Left ventricle myocardium inferior (tissue), 1 donor: ENCODE measurements at regions not wholly inside any gene's neighbourhood (a gene's known extent, or its start where the extent isn't known, plus 50 kb on each side); places are given as distances from the start of the nearest gene placed in this dataset.

Experiments
- DNase-seq: peaks from one replicate; pipeline ENCODE4 v3.0.0-alpha.2; 2020
- H3K27ac ChIP-seq: fragments of 200-600 bp; replicated peaks from 2 replicates; pipeline ENCODE4 v1.8.0; 2021
- H3K27me3 ChIP-seq: fragments of 200-600 bp; 2 replicates; pipeline ENCODE4 v1.8.0; 2021; ENCODE audit warnings: low read depth
- H3K36me3 ChIP-seq: fragments of 200-600 bp; 2 replicates; pipeline ENCODE4 v1.8.0; 2021
- H3K4me1 ChIP-seq: fragments of 200-600 bp; 2 replicates; pipeline ENCODE4 v1.8.0; 2021
- H3K4me3 ChIP-seq: fragments of 200-600 bp; 2 replicates; pipeline ENCODE4 v1.8.0; 2021; ENCODE audit warnings: mild to moderate bottlenecking, moderate library complexity
- H3K9me3 ChIP-seq: fragments of 200-600 bp; replicated peaks from 2 replicates; pipeline ENCODE4 v1.8.0; 2021
- intact Hi-C: fragments of 100-400 bp; cut with micrococcal nuclease; formaldehyde crosslinking; loops from one replicate; pipeline ENCODE4 v1.11.0; 2022
- TF ChIP-seq, protein P1 (sequence below): fragments of 200-600 bp; IDR thresholded peaks from 2 replicates; pipeline ENCODE4 v1.8.0; 2021; ENCODE audit warnings: antibody characterized with exemption, mild to moderate bottlenecking, borderline replicate concordance
- donor health status: DM: no; HTN: yes; CAD: no; lungs with severe emphysema.

DNA sequence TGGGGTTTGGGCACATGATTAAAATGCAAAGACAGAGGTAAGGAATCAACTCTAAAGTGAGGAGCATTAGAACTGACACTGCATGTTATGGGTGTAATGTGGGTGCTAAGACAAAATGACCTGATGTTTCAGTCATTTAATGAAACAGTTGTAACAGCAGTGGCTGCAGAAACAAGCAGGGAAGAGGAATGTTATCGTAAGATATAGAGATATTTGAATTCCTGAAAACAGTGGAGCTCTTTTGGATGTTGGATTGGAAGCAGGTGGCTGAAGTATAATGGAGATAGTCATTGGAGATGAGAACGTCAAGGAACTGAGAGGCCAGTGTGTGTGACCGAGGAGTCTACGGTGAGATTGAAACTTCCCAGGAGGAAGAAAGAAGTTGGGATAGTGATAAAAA, 1065.2 kb downstream of the ZPLD1 start:
- Histone ChIP-seq H3K4me3 (no peak overlapping the region), H3K27ac (no peak overlapping the region), H3K9me3 (no peaks in the 10 kb centered on the region), H3K36me3 (no peaks in the 10 kb centered on the region), H3K27me3 (no peaks in the 10 kb centered on the region), H3K4me1 (no peaks in the 10 kb centered on the region)
- TF ChIP-seq, protein P1, sequence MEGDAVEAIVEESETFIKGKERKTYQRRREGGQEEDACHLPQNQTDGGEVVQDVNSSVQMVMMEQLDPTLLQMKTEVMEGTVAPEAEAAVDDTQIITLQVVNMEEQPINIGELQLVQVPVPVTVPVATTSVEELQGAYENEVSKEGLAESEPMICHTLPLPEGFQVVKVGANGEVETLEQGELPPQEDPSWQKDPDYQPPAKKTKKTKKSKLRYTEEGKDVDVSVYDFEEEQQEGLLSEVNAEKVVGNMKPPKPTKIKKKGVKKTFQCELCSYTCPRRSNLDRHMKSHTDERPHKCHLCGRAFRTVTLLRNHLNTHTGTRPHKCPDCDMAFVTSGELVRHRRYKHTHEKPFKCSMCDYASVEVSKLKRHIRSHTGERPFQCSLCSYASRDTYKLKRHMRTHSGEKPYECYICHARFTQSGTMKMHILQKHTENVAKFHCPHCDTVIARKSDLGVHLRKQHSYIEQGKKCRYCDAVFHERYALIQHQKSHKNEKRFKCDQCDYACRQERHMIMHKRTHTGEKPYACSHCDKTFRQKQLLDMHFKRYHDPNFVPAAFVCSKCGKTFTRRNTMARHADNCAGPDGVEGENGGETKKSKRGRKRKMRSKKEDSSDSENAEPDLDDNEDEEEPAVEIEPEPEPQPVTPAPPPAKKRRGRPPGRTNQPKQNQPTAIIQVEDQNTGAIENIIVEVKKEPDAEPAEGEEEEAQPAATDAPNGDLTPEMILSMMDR: no peak
- intact Hi-C loops: no loop called here
- no peak for DNase-seq

DNA sequence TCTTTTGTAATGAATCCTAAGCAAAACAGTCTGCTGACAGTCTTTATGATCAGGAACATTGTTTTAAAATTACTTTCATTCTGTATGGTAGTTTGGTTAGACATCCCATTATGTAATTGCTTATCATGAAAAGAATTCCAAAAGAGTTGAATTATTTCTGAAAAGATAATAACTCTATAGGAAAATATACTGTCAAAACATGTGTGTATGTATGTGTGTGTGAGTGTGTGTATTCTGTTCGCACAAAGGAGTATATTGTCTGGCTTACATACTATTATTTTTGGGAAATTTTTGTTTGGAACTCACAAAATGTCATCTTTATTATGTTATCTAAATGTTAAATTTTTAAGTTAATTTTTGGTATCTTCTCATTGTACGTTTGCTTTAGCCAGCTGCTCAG, 1075.9 kb downstream of the ZPLD1 start:
- no peaks in the 10 kb centered on the region for H3K36me3 ChIP-seq
- H3K9me3 ChIP-seq: peaks cover 16% of the 10 kb centered on the region
- H3K27me3 ChIP-seq: no peaks in the 10 kb centered on the region
- TF ChIP-seq, protein P1: no peak
- DNase-seq: no peak
- H3K4me1 ChIP-seq: no peaks in the 10 kb centered on the region
- no peak overlapping the region for H3K4me3 ChIP-seq
- intact Hi-C loops: no loop called here
- no peak overlapping the region for H3K27ac ChIP-seq

- Histone ChIP-seq H3K4me3 (no peak overlapping the region), H3K36me3 (no peaks in the 10 kb centered on the region), H3K9me3 (peaks cover 8% of the 10 kb centered on the region), H3K27me3 (no peaks in the 10 kb centered on the region), H3K4me1 (no peaks in the 10 kb centered on the region), H3K27ac (no peak overlapping the region)
- intact Hi-C loops: no loop called here
- TF ChIP-seq, protein P1: no peak
- no peak for DNase-seq
Measured at GRCh38 chr3:103511891-103512290, 1077.1 kb downstream of the ZPLD1 start.

GRCh38 chr3:103512595-103512994, 1077.8 kb downstream of the ZPLD1 start:
- TF ChIP-seq, protein P1: no peak
- H3K36me3 ChIP-seq: no peaks in the 10 kb centered on the region
- no peak overlapping the region for H3K27ac ChIP-seq
- DNase-seq: no peak
- no peak overlapping the region for H3K4me3 ChIP-seq
- no peaks in the 10 kb centered on the region for H3K4me1 ChIP-seq
- H3K9me3 ChIP-seq: peaks cover 10% of the 10 kb centered on the region
- no peaks in the 10 kb centered on the region for H3K27me3 ChIP-seq
- intact Hi-C loops: no loop called here

GRCh38 chr3:103513003-103513402, 1078.2 kb downstream of the ZPLD1 start:
- TF ChIP-seq, protein P1: no peak
- Histone ChIP-seq H3K9me3 (peaks cover 14% of the 10 kb centered on the region), H3K4me1 (no peaks in the 10 kb centered on the region), H3K27me3 (no peaks in the 10 kb centered on the region), H3K36me3 (no peaks in the 10 kb centered on the region), H3K27ac (no peak overlapping the region), H3K4me3 (no peak overlapping the region)
- intact Hi-C loops: no loop called here
- DNase-seq: no peak

DNA sequence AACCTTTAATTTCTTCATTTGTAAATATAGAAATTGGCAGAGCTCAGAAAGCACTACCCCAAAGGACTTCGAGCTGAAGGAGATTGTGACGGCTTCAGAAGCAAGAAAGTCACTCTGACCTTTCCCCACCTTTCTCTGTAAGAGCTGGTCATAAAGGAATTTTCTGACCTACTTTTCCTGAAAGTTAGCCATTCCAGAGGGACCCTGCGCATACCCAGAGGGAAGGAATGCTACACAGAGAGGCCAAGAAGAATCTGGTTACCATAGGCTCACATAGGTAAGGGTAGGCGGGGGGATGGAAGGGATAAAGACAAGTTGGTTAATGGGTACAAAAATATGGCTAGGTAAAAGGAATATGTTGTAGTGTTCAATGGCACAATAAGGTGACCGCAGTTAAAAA, 1080.3 kb downstream of the ZPLD1 start:
- TF ChIP-seq, protein P1: no peak
- H3K27me3 ChIP-seq: no peaks in the 10 kb centered on the region
- no peak for DNase-seq
- intact Hi-C loops: no loop called here
- no peak overlapping the region for H3K27ac ChIP-seq
- H3K4me1 ChIP-seq: no peaks in the 10 kb centered on the region
- H3K4me3 ChIP-seq: no peak overlapping the region
- peaks cover 19% of the 10 kb centered on the region for H3K9me3 ChIP-seq
- no peaks in the 10 kb centered on the region for H3K36me3 ChIP-seq
